Breast epithelium (tissue), 3 donors: ENCODE measurements at regions not wholly inside any gene's neighbourhood (a gene's known extent, or its start where the extent isn't known, plus 50 kb on each side); places are given as distances from the start of the nearest gene placed in this dataset.

Source experiments
- POLR2A ChIP-seq: fragments of 450-650 bp; IDR thresholded peaks from one replicate; pipeline ENCODE4 v1.6.1; 2016; ENCODE audit warnings: antibody characterized with exemption, mild to moderate bottlenecking, moderate library complexity
- TF ChIP-seq, protein P1 (sequence below), 3 donors: fragments of 450-650 bp; IDR thresholded peaks; one replicate each; pipeline ENCODE4 v1.5.1; 2016 to 2017; ENCODE audit warnings: antibody characterized with exemption in 3 of 3, mild to moderate bottlenecking in 3 of 3, moderate library complexity in 3 of 3

DNA sequence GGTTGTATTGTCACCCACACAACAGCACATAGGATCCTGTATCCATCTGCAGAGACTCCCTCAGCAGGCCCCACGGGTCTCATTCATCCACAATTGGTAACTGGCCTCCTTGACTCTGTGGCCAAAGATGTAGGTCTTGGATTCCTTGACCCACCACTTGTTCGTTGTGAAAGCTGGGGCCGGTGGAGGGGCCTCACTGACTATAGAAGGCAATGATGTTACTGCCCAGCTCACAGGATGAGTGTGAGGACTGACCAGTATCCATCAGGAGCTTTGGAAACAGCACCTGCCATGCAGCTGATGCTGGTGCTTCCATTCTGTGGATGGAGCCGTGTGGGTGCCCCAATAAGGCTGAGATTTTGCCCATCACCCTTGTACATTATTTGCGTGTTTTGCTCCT, 615.7 kb downstream of the BRD1 start:
- TF ChIP-seq, protein P1, sequence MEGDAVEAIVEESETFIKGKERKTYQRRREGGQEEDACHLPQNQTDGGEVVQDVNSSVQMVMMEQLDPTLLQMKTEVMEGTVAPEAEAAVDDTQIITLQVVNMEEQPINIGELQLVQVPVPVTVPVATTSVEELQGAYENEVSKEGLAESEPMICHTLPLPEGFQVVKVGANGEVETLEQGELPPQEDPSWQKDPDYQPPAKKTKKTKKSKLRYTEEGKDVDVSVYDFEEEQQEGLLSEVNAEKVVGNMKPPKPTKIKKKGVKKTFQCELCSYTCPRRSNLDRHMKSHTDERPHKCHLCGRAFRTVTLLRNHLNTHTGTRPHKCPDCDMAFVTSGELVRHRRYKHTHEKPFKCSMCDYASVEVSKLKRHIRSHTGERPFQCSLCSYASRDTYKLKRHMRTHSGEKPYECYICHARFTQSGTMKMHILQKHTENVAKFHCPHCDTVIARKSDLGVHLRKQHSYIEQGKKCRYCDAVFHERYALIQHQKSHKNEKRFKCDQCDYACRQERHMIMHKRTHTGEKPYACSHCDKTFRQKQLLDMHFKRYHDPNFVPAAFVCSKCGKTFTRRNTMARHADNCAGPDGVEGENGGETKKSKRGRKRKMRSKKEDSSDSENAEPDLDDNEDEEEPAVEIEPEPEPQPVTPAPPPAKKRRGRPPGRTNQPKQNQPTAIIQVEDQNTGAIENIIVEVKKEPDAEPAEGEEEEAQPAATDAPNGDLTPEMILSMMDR (IDR thresholded peaks at IDR 0.05): no peak
- TF ChIP-seq POLR2A: no peak
